ENCODE measurements at regions not wholly inside any gene's neighbourhood (a gene's known extent, or its start where the extent isn't known, plus 50 kb on each side); places are given as distances from the start of the nearest gene placed in this dataset.

DNA sequence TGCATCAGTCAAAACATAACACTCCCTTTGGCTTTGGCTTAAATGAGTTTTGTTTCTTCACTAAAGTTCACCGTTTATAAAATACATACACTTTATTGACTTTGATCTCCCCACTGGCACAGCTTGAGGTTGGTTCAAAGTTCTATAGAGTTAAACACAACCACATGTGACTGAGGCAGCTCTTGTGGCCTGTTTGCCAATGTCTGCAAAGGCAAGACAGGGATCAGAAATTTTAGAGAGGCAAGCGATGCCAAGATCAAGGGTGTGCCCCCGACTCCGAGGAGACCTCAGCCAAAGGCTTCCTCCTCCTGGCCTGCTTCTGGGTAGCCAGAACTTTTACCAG is 129.8 kb upstream of the JCAD start:
- no peak for TF ChIP-seq POLR2A (IDR thresholded peaks at IDR 0.05; ENCODE audit: low read depth, low read length)
- no peak for TF ChIP-seq GATA2 (IDR thresholded peaks at IDR 0.05; ENCODE audit: insufficient read depth, insufficient read length, low read depth, low read length)
- TF ChIP-seq CTCF (IDR thresholded peaks at IDR 0.05; ENCODE audit: extremely low read depth in 1 of 2, insufficient read depth in 1 of 2, low read depth in 1 of 2, low read length in 2 of 2): no peak
- TF ChIP-seq JUN (IDR thresholded peaks at IDR 0.05; ENCODE audit: borderline replicate concordance, insufficient read depth, insufficient read length, low read depth): no peak
- no peak for TF ChIP-seq FOS (IDR thresholded peaks at IDR 0.05; ENCODE audit: borderline replicate concordance, insufficient read depth, low read length)
- no peak for TF ChIP-seq POLR2AphosphoS5 (IDR thresholded peaks at IDR 0.05; ENCODE audit: insufficient read depth, low read depth, low read length)
- no peak for TF ChIP-seq MAX (IDR thresholded peaks at IDR 0.05; ENCODE audit: insufficient read depth, insufficient read length)
- TF ChIP-seq EZH2 (IDR thresholded peaks at IDR 0.05; ENCODE audit: borderline replicate concordance, low read depth, low read length, severe bottlenecking): no peak
- TF ChIP-seq MYC (IDR thresholded peaks at IDR 0.05; ENCODE audit: low read depth, low read length): no peak
- H3K4me1 ChIP-seq (ENCODE audit: control insufficient read depth, extremely low read depth, insufficient read depth, low read length): peaks cover 40% of the 10 kb centered on the region
- H3K9ac ChIP-seq (replicated peaks; ENCODE audit: extremely low read depth, insufficient read depth, low read length): no peak overlapping the region
- H2AFZ ChIP-seq (ENCODE audit: low read depth, low read length): no peak overlapping the region
- no TSS peak for BruUV-seq (replicated peaks)
- intact Hi-C loops (cut with micrococcal nuclease) (loop anchor here (5.0 kb wide), 1 partner anchor 187 kb away; no protein-coding TSS in a partner anchor), dilution Hi-C loops (cut with MboI; ENCODE audit: extremely low pct_ligation_motif_present, low sequenced_read_pairs) (no loop called here)
- no peaks in the 10 kb centered on the region for H3K79me2 ChIP-seq (ENCODE audit: control insufficient read depth, insufficient read depth, low read length)
- DNase-seq (ENCODE audit: low read depth, low spot score) (no peak), FAIRE-seq (no peak)
- H3K27ac ChIP-seq (ENCODE audit: insufficient read depth, low read depth, low read length): peak overlapping the region; percentile 85
- CTCF ChIA-PET: interaction anchor here (1.6 kb wide), 1 partner anchor 81 kb away, joined by 5 read pairs; no protein-coding TSS in a partner anchor
- H3K9me1 ChIP-seq (replicated peaks; ENCODE audit: control insufficient read depth, extremely low read depth, insufficient read depth, low read length): no peaks in the 10 kb centered on the region
- H3K9me3 ChIP-seq (replicated peaks; ENCODE audit: control insufficient read depth, insufficient read depth, low read length): no peaks in the 10 kb centered on the region
- no peak overlapping the region for H3K4me2 ChIP-seq (ENCODE audit: insufficient read depth, low read length)
- POLR2A ChIA-PET: no interaction called here
- H3K27me3 ChIP-seq (ENCODE audit: control insufficient read depth in 2 of 2, insufficient read depth in 2 of 2, low read length in 2 of 2): no peaks in the 10 kb centered on the region
- no peaks in the 10 kb centered on the region for H3K36me3 ChIP-seq (ENCODE audit: control insufficient read depth in 2 of 2, extremely low read depth in 1 of 2, insufficient read depth in 2 of 2, low read length in 2 of 2)
- H4K20me1 ChIP-seq (replicated peaks; ENCODE audit: control insufficient read depth, extremely low read depth, insufficient read depth, low read length): no peaks in the 10 kb centered on the region
- H3K4me3 ChIP-seq (replicated peaks in 1 of 3; ENCODE audit: insufficient read depth in 1 of 3, low read depth in 1 of 3, low read length in 3 of 3): no peak overlapping the region

Data from endothelial cell of umbilical vein (primary cell).